SK-N-MC (cell line): ENCODE measurements at regions not wholly inside any gene's neighbourhood (a gene's known extent, or its start where the extent isn't known, plus 50 kb on each side); places are given as distances from the start of the nearest gene placed in this dataset.
A peak's percentile ranks its signal among the peaks of the same experiment; 100 is the strongest.

Experiments used
- DNase-seq: peaks from one replicate; pipeline ENCODE4 v3.0.0-alpha.2; 2011; ENCODE audit warnings: low read depth, low spot score
- H3K27ac ChIP-seq: fragments of 200-600 bp; sonication (generic); 2 replicates; pipeline ENCODE4 v1.5.1; 2016; ENCODE audit warnings: mixed run types
- H3K36me3 ChIP-seq: fragments of 200-600 bp; sonication (generic); 2 replicates; pipeline ENCODE4 v1.6.1; 2017; ENCODE audit warnings: antibody characterized with exemption, low read length, mixed read lengths; ENCODE audit not compliant: insufficient read depth
- H3K4me3 ChIP-seq: fragments of 200-600 bp; sonication (generic); 2 replicates; pipeline ENCODE4 v1.5.1; 2016
- H3K9ac ChIP-seq: fragments of 200-600 bp; sonication (generic); 2 replicates; pipeline ENCODE4 v1.8.0; 2017; ENCODE audit warnings: mixed run types, mixed read lengths; ENCODE audit not compliant: insufficient read length
- H3K9me3 ChIP-seq: fragments of 200-600 bp; sonication (generic); 2 replicates; pipeline ENCODE4 v1.6.1; 2017; ENCODE audit warnings: low read depth, mild to moderate bottlenecking, antibody characterized with exemption, low read length, moderate library complexity, mixed read lengths
- EZH2 ChIP-seq: fragments of 200-600 bp; sonication (generic); IDR thresholded peaks from one replicate; pipeline ENCODE4 v1.6.1; 2017; ENCODE audit warnings: antibody characterized with exemption
- FOXP2 ChIP-seq: optimal IDR thresholded peaks from 2 replicates; pipeline ENCODE3; 2011; ENCODE audit warnings: mild to moderate bottlenecking, moderate library complexity; ENCODE audit not compliant: insufficient read depth; ENCODE audit errors: extremely low read length, control extremely low read depth
- POLR2AphosphoS5 ChIP-seq: IDR thresholded peaks from 2 replicates; pipeline ENCODE4 v1.6.1; 2012; ENCODE audit warnings: mild to moderate bottlenecking, low read depth, low read length, borderline replicate concordance

DNA sequence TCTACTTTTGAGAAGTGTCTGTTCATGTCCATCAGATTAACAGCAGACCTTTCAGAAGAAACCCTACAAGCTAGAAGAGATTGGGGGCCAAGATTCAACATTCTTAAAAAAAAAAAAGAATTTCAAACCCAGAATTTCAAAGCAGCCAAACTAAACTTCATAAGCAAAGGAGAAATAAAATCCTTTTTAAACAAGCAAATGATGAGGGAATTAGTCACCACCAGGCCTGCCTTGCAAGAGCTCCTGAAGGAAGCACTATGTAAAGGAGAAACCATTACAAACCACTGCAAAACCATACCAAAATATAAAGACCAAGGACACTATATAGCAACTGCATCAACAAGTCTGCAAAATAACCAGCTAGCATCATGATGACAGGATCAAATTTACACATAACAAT, 124.6 kb upstream of the PDE4D start:
- H3K4me3 ChIP-seq: no peak overlapping the region
- TF ChIP-seq EZH2 (no peak), FOXP2 (no peak), POLR2AphosphoS5 (no peak)
- H3K36me3 ChIP-seq: no peaks in the 10 kb centered on the region
- no peak for DNase-seq
- H3K9ac ChIP-seq: no peak overlapping the region
- H3K9me3 ChIP-seq: no peaks in the 10 kb centered on the region
- no peak overlapping the region for H3K27ac ChIP-seq

DNA sequence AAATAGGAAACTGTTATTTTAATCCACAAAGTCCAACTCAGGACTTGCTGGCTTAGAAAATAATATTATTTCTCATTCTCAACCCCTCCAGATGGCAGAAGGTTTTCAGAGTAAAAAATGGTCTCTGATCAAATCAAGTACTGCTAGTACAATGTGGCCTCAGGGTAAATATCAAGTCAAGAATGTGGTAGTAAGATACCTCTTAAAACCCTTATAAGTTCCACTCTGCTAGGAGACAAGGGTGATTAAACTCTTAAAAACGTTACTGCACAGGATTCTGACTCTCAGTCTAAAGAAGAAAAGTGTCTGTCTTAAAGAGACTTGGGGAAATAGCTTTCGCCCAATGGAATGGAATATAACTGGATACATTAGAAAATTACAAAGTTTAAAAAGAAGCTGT, 120.8 kb upstream of the PDE4D start:
- DNase-seq: peak; percentile 12
- Histone ChIP-seq H3K4me3 (no peak overlapping the region), H3K27ac (no peak overlapping the region), H3K9ac (no peak overlapping the region), H3K9me3 (no peaks in the 10 kb centered on the region), H3K36me3 (no peaks in the 10 kb centered on the region)
- TF ChIP-seq FOXP2 (no peak), EZH2 (no peak), POLR2AphosphoS5 (no peak)

DNA sequence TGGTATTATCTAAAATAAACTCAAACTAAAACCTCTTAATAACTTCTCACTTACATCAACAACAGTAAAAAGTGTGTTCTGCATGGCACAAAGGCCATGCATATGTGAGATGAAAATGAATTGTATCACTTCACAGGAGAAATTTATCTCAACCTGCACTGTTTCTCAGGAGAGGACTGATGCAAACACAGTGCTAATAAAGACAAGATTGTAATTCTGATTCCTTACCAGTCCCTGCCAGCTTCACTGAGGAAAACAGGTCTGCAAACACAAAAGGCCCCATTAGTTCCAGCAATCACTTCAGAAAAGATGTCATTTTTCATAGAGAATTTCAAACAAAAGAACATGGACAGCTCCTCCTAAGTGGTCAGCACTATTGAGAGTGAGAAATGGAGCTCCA, 117.3 kb upstream of the PDE4D start:
- H3K36me3 ChIP-seq: no peaks in the 10 kb centered on the region
- no peak overlapping the region for H3K4me3 ChIP-seq
- no peak for TF ChIP-seq FOXP2
- no peak for TF ChIP-seq EZH2
- TF ChIP-seq POLR2AphosphoS5: no peak
- no peak for DNase-seq
- H3K9ac ChIP-seq: no peak overlapping the region
- H3K27ac ChIP-seq: no peak overlapping the region
- H3K9me3 ChIP-seq: no peaks in the 10 kb centered on the region

DNA sequence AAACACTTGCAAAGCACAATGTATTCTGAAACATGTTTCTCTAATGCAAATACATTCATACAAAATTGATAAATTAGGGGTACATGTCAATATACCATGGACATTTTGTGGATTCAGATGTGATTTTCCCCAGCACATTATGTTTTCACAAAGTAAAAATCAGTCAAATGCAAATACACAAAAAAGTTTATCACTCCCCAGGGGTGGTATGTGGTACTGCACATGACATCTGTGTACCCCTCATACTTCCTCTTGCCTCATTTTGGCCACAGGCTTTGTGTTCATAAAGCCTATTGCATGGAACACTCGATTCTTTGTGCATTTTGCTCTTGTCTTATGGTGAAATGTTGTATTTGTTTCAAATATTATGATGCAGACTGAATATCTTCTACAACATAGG, 116.8 kb upstream of the PDE4D start:
- H3K4me3 ChIP-seq: no peak overlapping the region
- no peaks in the 10 kb centered on the region for H3K36me3 ChIP-seq
- H3K9ac ChIP-seq: no peak overlapping the region
- no peak overlapping the region for H3K27ac ChIP-seq
- TF ChIP-seq POLR2AphosphoS5 (no peak), FOXP2 (no peak), EZH2 (no peak)
- DNase-seq: no peak
- H3K9me3 ChIP-seq: no peaks in the 10 kb centered on the region

DNA sequence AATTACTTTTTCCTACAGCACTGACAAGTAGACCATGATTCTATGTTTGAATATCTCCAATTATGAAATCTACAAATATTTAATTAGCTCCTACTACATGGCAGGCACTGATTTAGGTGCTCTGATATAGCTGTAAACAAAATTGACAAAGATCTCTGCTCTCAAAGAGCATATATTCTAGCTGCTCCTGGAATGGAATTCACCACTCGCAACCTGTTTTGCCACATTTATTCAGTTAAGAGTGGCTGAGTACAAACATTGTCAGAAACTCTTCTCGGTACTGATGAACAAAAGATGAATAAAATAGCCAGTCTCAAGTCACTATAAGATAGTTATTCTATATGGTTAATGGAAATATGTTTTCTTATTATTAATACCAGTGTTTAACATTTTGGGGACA, 114.2 kb upstream of the PDE4D start:
- Histone ChIP-seq H3K4me3 (no peak overlapping the region), H3K9me3 (no peaks in the 10 kb centered on the region), H3K9ac (no peak overlapping the region), H3K36me3 (no peaks in the 10 kb centered on the region), H3K27ac (no peak overlapping the region)
- no peak for DNase-seq
- TF ChIP-seq EZH2 (no peak), POLR2AphosphoS5 (no peak), FOXP2 (no peak)

DNA sequence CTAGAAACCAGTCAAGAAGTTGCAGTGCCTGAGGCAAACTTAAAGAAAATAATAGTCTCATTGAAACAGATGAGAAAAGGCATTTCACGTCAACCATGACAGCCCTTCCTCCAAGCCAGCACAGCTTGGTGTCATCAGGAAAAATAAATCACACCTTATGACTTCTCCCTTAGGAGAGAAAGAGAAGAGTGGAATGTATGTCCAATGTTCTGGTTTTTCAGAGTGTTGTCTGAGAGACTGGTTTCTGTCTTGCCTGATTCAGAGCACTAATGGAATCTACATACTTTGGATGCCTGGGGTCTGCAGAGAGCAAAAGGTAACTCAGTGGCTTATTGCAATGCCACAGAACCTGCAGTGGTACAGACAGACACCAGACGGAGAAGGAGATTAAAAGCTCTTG, 105.5 kb upstream of the PDE4D start:
- no peak overlapping the region for H3K9ac ChIP-seq
- no peaks in the 10 kb centered on the region for H3K9me3 ChIP-seq
- peak overlapping the region; percentile 21; the same call in 1 of the 2 replicates for H3K4me3 ChIP-seq
- TF ChIP-seq EZH2: no peak
- TF ChIP-seq FOXP2: no peak
- no peak for TF ChIP-seq POLR2AphosphoS5
- H3K36me3 ChIP-seq: no peaks in the 10 kb centered on the region
- peak overlapping the region; percentile 48; the same call in 1 of the 2 replicates for H3K27ac ChIP-seq
- DNase-seq: peak; percentile 16

DNA sequence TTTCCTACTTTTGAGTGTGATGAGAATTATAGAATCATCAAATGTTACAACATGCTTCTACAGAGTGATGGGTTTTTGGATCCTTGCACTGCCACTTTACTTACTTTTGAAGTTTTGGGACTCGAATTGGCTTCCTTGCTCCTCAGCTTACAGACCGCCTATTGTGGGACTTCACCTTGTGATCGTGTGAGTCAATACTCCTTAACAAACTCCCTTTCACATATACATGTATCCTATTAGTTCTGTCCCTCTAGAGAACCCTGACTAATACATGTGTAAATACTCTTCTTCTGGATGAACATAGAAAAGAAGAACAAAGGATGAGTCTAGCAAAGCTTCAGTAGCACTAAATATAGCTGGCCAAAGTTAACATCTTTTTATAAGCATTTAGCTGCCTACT, 98.7 kb upstream of the PDE4D start:
- Histone ChIP-seq H3K4me3 (no peak overlapping the region), H3K27ac (no peak overlapping the region), H3K9me3 (no peaks in the 10 kb centered on the region), H3K36me3 (no peaks in the 10 kb centered on the region), H3K9ac (no peak overlapping the region)
- no peak for TF ChIP-seq FOXP2
- TF ChIP-seq POLR2AphosphoS5: no peak
- TF ChIP-seq EZH2: no peak
- DNase-seq: no peak

DNA sequence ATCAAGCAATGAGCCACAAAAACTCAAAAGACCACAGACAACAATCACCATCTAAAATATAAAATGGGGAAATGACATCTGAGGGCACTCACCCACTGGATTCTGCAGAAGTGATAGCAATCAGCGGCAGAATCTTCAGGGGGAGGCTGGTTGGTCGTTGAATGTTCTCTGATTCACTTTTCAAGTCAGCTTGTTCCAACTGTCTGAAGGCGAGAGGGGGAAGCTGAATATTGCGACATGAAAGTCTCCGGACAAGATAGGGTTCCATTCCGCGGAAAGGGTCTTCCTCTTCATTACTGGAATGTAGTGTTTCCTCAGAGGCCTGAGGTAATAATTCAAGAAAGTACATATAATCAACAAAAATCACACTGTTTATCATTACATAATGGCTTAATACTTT, 94.9 kb upstream of the PDE4D start:
- Histone ChIP-seq H3K27ac (no peak overlapping the region), H3K9ac (no peak overlapping the region), H3K9me3 (no peaks in the 10 kb centered on the region), H3K4me3 (no peak overlapping the region), H3K36me3 (no peaks in the 10 kb centered on the region)
- TF ChIP-seq POLR2AphosphoS5: no peak
- TF ChIP-seq EZH2: no peak
- no peak for TF ChIP-seq FOXP2
- DNase-seq: no peak

DNA sequence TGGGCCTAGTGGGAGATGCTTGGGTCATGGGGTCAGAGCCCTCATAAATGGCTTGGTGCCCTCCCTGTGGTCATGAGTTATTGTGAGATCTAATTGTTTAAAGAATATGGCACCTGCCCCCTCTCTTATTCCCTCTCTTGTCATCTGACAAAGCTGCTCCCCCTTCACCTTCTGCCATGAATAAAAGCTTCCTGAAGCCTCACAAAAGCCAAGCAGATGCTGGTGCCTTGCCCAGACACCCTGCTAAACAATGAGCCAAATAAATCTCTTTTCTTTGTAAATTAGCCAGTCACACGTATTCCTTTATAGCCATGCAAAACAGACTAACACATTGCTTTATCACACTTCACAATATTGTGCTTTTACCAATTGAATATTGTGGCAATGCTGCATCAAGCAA, 82.8 kb upstream of the PDE4D start:
- H3K36me3 ChIP-seq: no peaks in the 10 kb centered on the region
- TF ChIP-seq POLR2AphosphoS5: no peak
- no peak for TF ChIP-seq EZH2
- no peak for TF ChIP-seq FOXP2

More for the DNA sequence above, 82.8 kb upstream of the PDE4D start:
- Histone ChIP-seq H3K9me3 (no peaks in the 10 kb centered on the region), H3K27ac (no peak overlapping the region), H3K9ac (no peak overlapping the region), H3K4me3 (no peak overlapping the region)
- no peak for DNase-seq
